Brain microvascular endothelial cell (primary cell): ENCODE measurements at regions not wholly inside any gene's neighbourhood (a gene's known extent, or its start where the extent isn't known, plus 50 kb on each side); places are given as distances from the start of the nearest gene placed in this dataset.

Experiments used
- DNase-seq: peaks from one replicate; pipeline ENCODE4 v3.0.0-alpha.2; 2020
- H3K27ac ChIP-seq: fragments of 250-450 bp; sonication (Bioruptor Pico); 2 replicates; pipeline ENCODE4 v1.5.1; 2020; ENCODE audit warnings: mild to moderate bottlenecking, moderate library complexity
- H3K27me3 ChIP-seq: fragments of 250-450 bp; sonication (Bioruptor Pico); replicated peaks from 2 replicates; pipeline ENCODE4 v1.5.1; 2020; ENCODE audit warnings: mild to moderate bottlenecking
- H3K36me3 ChIP-seq: fragments of 250-450 bp; sonication (Bioruptor Pico); replicated peaks from 2 replicates; pipeline ENCODE4 v1.5.1; 2020; ENCODE audit warnings: mild to moderate bottlenecking
- H3K4me3 ChIP-seq: 2 replicates; pipeline ENCODE4 v1.5.1; 2011; ENCODE audit warnings: low read depth, mild to moderate bottlenecking, control low read depth, low read length, moderate library complexity
- CTCF ChIP-seq: IDR thresholded peaks from 2 replicates; pipeline ENCODE4 v1.5.1; 2011; ENCODE audit warnings: low read depth, mild to moderate bottlenecking, moderate library complexity, low read length, control low read depth, inconsistent platforms; ENCODE audit errors: missing control alignments
- in situ Hi-C: cut with HindIII; loops from 2 replicates; pipeline ENCODE4 v1.10.0; 2017; ENCODE audit warnings: low sequenced_read_pairs, low pct_ligation_motif_present

GRCh38 chr17:34095106-34095505, 160.0 kb upstream of the CCL2 start:
- no peak for TF ChIP-seq CTCF
- no peak overlapping the region for H3K4me3 ChIP-seq
- in situ Hi-C loops, result no loop called here

GRCh38 chr17:34098699-34099098, 156.4 kb upstream of the CCL2 start:
- H3K27ac ChIP-seq, result no peak overlapping the region
- in situ Hi-C loops, result no loop called here
- TF ChIP-seq CTCF, result no peak
- H3K36me3 ChIP-seq, result no peaks in the 10 kb centered on the region
- H3K27me3 ChIP-seq, result no peaks in the 10 kb centered on the region
- no peak for DNase-seq
- no peak overlapping the region for H3K4me3 ChIP-seq

More at GRCh38 chr17:34095106-34095505, 160.0 kb upstream of the CCL2 start:
- Histone ChIP-seq H3K27me3 (no peaks in the 10 kb centered on the region), H3K36me3 (no peaks in the 10 kb centered on the region), H3K27ac (no peak overlapping the region)
- no peak for DNase-seq

- in situ Hi-C loops, result no loop called here
- Histone ChIP-seq H3K27ac (no peak overlapping the region), H3K27me3 (no peaks in the 10 kb centered on the region), H3K4me3 (no peak overlapping the region), H3K36me3 (no peaks in the 10 kb centered on the region)
- TF ChIP-seq CTCF, result no peak
- DNase-seq, result no peak
These were observed 155.1 kb upstream of the CCL2 start for GRCh38 chr17:34099859-34100515.

- no peaks in the 10 kb centered on the region for H3K36me3 ChIP-seq
- no peak for TF ChIP-seq CTCF
- DNase-seq, result no peak
- no peaks in the 10 kb centered on the region for H3K27me3 ChIP-seq
- in situ Hi-C loops, result no loop called here
- no peak overlapping the region for H3K4me3 ChIP-seq
- H3K27ac ChIP-seq, result no peak overlapping the region
These were observed 148.1 kb upstream of the CCL2 start for GRCh38 chr17:34107019-34107418.

GRCh38 chr17:34110315-34110714, 144.8 kb upstream of the CCL2 start:
- H3K27ac ChIP-seq, result no peak overlapping the region
- no peaks in the 10 kb centered on the region for H3K27me3 ChIP-seq
- in situ Hi-C loops, result no loop called here
- TF ChIP-seq CTCF, result no peak
- H3K36me3 ChIP-seq, result no peaks in the 10 kb centered on the region
- no peak overlapping the region for H3K4me3 ChIP-seq
- no peak for DNase-seq

- no peak for TF ChIP-seq CTCF
These were observed 142.0 kb upstream of the CCL2 start for GRCh38 chr17:34113089-34113488.

More at GRCh38 chr17:34113089-34113488, 142.0 kb upstream of the CCL2 start:
- H3K27me3 ChIP-seq, result no peaks in the 10 kb centered on the region
- no peak overlapping the region for H3K4me3 ChIP-seq
- no peaks in the 10 kb centered on the region for H3K36me3 ChIP-seq
- in situ Hi-C loops, result no loop called here
- DNase-seq, result no peak
- H3K27ac ChIP-seq, result no peak overlapping the region
